ENCODE measurements at regions not wholly inside any gene's neighbourhood (a gene's known extent, or its start where the extent isn't known, plus 50 kb on each side); places are given as distances from the start of the nearest gene placed in this dataset.
A peak's percentile ranks its signal among the peaks of the same experiment; 100 is the strongest.

DNA sequence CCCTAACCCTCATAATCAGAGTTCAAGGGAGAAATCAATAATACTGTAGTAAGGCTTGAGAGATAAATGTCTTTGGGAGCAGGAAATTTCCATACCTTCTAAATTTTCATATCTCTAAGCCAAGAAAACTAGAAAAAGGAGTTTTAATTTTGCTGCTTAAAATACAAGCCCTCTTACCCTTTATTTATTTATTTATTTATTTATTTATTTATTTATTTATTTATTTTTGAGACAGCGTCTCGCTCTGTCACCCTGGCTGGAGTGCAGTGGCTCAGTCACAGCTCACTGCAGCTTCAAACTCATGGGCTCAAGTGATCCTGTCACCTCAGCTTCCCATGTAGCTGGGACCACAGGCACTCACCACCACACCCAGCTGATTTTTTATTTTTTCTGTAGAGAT, 69.0 kb upstream of the GNAO1 start:
- Mint-ChIP-seq H3K4me3 (ENCODE audit: unreplicated experiment) (no peak overlapping the region), H3K27ac (ENCODE audit: unreplicated experiment) (no peak overlapping the region), H3K9me3 (ENCODE audit: unreplicated experiment) (peaks cover 2% of the 10 kb centered on the region), H3K27me3 (ENCODE audit: unreplicated experiment) (no peaks in the 10 kb centered on the region), H3K36me3 (ENCODE audit: unreplicated experiment) (no peaks in the 10 kb centered on the region), H3K4me1 (ENCODE audit: low read depth, unreplicated experiment) (no peaks in the 10 kb centered on the region)
- no peak for DNase-seq
- no peak for TF ChIP-seq CTCF (IDR thresholded peaks at IDR 0.05; ENCODE audit: partially characterized antibody, unreplicated experiment)

- Mint-ChIP-seq H3K27ac (ENCODE audit: unreplicated experiment) (no peak overlapping the region), H3K9me3 (ENCODE audit: unreplicated experiment) (peaks cover 2% of the 10 kb centered on the region), H3K36me3 (ENCODE audit: unreplicated experiment) (no peaks in the 10 kb centered on the region), H3K27me3 (ENCODE audit: unreplicated experiment) (no peaks in the 10 kb centered on the region), H3K4me1 (ENCODE audit: low read depth, unreplicated experiment) (peaks cover 2% of the 10 kb centered on the region), H3K4me3 (ENCODE audit: unreplicated experiment) (no peak overlapping the region)
- no peak for TF ChIP-seq CTCF (IDR thresholded peaks at IDR 0.05; ENCODE audit: partially characterized antibody, unreplicated experiment)
- DNase-seq = no peak
Observed at GRCh38 chr16:56121156-56121500, 70.2 kb upstream of the GNAO1 start.

- Mint-ChIP-seq H3K36me3 (ENCODE audit: unreplicated experiment) (no peaks in the 10 kb centered on the region), H3K9me3 (ENCODE audit: unreplicated experiment) (peaks cover 2% of the 10 kb centered on the region), H3K27me3 (ENCODE audit: unreplicated experiment) (no peaks in the 10 kb centered on the region), H3K4me3 (ENCODE audit: unreplicated experiment) (no peak overlapping the region), H3K27ac (ENCODE audit: unreplicated experiment) (no peak overlapping the region), H3K4me1 (ENCODE audit: low read depth, unreplicated experiment) (peaks cover 7% of the 10 kb centered on the region)
- TF ChIP-seq CTCF (IDR thresholded peaks at IDR 0.05; ENCODE audit: partially characterized antibody, unreplicated experiment) = no peak
- no peak for DNase-seq
Observed at GRCh38 chr16:56120447-56121155, 70.7 kb upstream of the GNAO1 start.

- peaks cover 9% of the 10 kb centered on the region for H3K4me1 Mint-ChIP-seq (ENCODE audit: low read depth, unreplicated experiment)
- H3K27me3 Mint-ChIP-seq (ENCODE audit: unreplicated experiment) = no peaks in the 10 kb centered on the region
- no peak overlapping the region for H3K4me3 Mint-ChIP-seq (ENCODE audit: unreplicated experiment)
- H3K9me3 Mint-ChIP-seq (ENCODE audit: unreplicated experiment) = peaks cover 2% of the 10 kb centered on the region
- no peak for DNase-seq
- TF ChIP-seq CTCF (IDR thresholded peaks at IDR 0.05; ENCODE audit: partially characterized antibody, unreplicated experiment) = no peak
- H3K27ac Mint-ChIP-seq (ENCODE audit: unreplicated experiment) = no peak overlapping the region
- no peaks in the 10 kb centered on the region for H3K36me3 Mint-ChIP-seq (ENCODE audit: unreplicated experiment)
Observed at GRCh38 chr16:56119133-56119532, 72.2 kb upstream of the GNAO1 start.

- Mint-ChIP-seq H3K36me3 (ENCODE audit: unreplicated experiment) (no peaks in the 10 kb centered on the region), H3K27me3 (ENCODE audit: unreplicated experiment) (no peaks in the 10 kb centered on the region), H3K27ac (ENCODE audit: unreplicated experiment) (peak overlapping the region; percentile 86), H3K9me3 (ENCODE audit: unreplicated experiment) (peaks cover 2% of the 10 kb centered on the region), H3K4me3 (ENCODE audit: unreplicated experiment) (no peak overlapping the region), H3K4me1 (ENCODE audit: low read depth, unreplicated experiment) (peaks cover 19% of the 10 kb centered on the region)
- DNase-seq = no peak
- no peak for TF ChIP-seq CTCF (IDR thresholded peaks at IDR 0.05; ENCODE audit: partially characterized antibody, unreplicated experiment)
Observed at GRCh38 chr16:56116577-56116964, 74.7 kb upstream of the GNAO1 start.
